Heart left ventricle (tissue), 16 donors: ENCODE measurements at regions not wholly inside any gene's neighbourhood (a gene's known extent, or its start where the extent isn't known, plus 50 kb on each side); places are given as distances from the start of the nearest gene placed in this dataset.

Experiments used
- ATAC-seq, 4 donors: fragments of 200-7000 bp; cut with Tn5 transposase; one replicate each; pipeline ENCODE4 v1.9.1; 2020 to 2022; ENCODE audit warnings: moderate library complexity in 4 of 4, mild to moderate bottlenecking in 3 of 4, moderate number of reproducible peaks in 1 of 4
- DNase-seq, 5 donors: peaks; one replicate each; pipeline ENCODE4 v3.0.0-alpha.2; 2020
- H3K27ac ChIP-seq, 12 donors: fragments of 200-600 bp; sonication (generic) in 4 of 12; one replicate each; pipeline versions ENCODE4 v1.5.0 to v1.8.0; 2016 to 2022; ENCODE audit warnings: mild to moderate bottlenecking in 2 of 12
- H3K27me3 ChIP-seq, 9 donors: fragments of 200-600 bp; sonication (generic) in 2 of 9; one replicate each; pipeline versions ENCODE4 v1.5.1 to v1.8.0; 2016 to 2022; ENCODE audit warnings: mild to moderate bottlenecking in 3 of 9
- H3K36me3 ChIP-seq, 9 donors: fragments of 200-600 bp; sonication (generic) in 2 of 9; one replicate each; pipeline versions ENCODE4 v1.5.0 to v1.8.0; 2018 to 2022; ENCODE audit warnings: mild to moderate bottlenecking in 2 of 9
- H3K4me1 ChIP-seq, 12 donors: fragments of 200-600 bp; sonication (generic) in 4 of 12; one replicate each; pipeline versions ENCODE4 v1.5.0 to v1.8.0; 2016 to 2022; ENCODE audit warnings: mild to moderate bottlenecking in 3 of 12
- H3K4me3 ChIP-seq, 12 donors: fragments of 200-600 bp; sonication (generic) in 4 of 12; one replicate each; pipeline versions ENCODE4 v1.5.0 to v1.8.0; 2017 to 2022; ENCODE audit warnings: mild to moderate bottlenecking in 9 of 12, moderate library complexity in 4 of 12
- H3K9me3 ChIP-seq, 12 donors: fragments of 200-600 bp; sonication (generic) in 4 of 12; one replicate each; pipeline versions ENCODE4 v1.5.0 to v1.8.0; 2016 to 2022; ENCODE audit warnings: mild to moderate bottlenecking in 1 of 12
- POLR2A ChIP-seq, 2 donors: fragments of 450-650 bp; IDR thresholded peaks; one replicate each; pipeline ENCODE4 v1.6.1; 2017; ENCODE audit warnings: antibody characterized with exemption in 2 of 2, mild to moderate bottlenecking in 2 of 2, moderate library complexity in 2 of 2
- WGBS, 4 donors: extraction: QIAGEN DNeasy Blood & Tissue Kit in 2 of 4; methylation state at CpG; one replicate each; pipeline versions ENCODE4 v1.1.5 to v1.1.7; 2013 to 2018; 5-methylcytosine and 5-hydroxymethylcytosine counted together
- intact Hi-C, 10 donors: fragments of 100-400 bp; cut with DNase I; formaldehyde crosslinking; loops; one replicate each; pipeline versions ENCODE4 v1.11.1 to v1.14.2; 2022
- TF ChIP-seq, protein P1 (sequence below), 12 donors: fragments of 200-600 bp; sonication (generic) in 4 of 12; IDR thresholded peaks; one replicate each; pipeline versions ENCODE4 v1.5.0 to v1.8.0; 2018 to 2022; ENCODE audit warnings: antibody characterized with exemption in 12 of 12, mild to moderate bottlenecking in 5 of 12
- donor health status: ischemic (EF 13 %, LVEDD 7.1; RV severe dilation, severe dysfunction).
- donor health status: healthy with polysubstance abuse.
- donor health status: DM: no; HTN: yes; CAD: no.
- donor health status: DM: no; HTN: no; CAD: no.
- donor health status: ischemic (EF 25% LVEDD 6.9; RV normal size, moderate dysfunction).
- donor health status: ischemic (EF 25% LVEDD 5.7; RV mildly dilated, moderate dysfunction).
- donor health status: healthy.
- donor health status: DM: yes; HTN: yes; CAD: no.
- donor health status: ischemic (EF 35%, LVEDD 5.7; RV mildly dilated, moderate dysfunction).
- donor health status: nonischemic (EF 11% LVEDD 7.7; RV severe dilation, severe dysfunction).
- donor health status: DM: yes; HTN: yes; CAD: no.
- donor health status: PGD.
- donor health status: ischemic (EF 29% LVEDD 5.4; RV normal size, mild dysfunction).
- donor health status: nonischemic (EF 23%, LVEDD 6.1; RV moderate dilation, normal function).

DNA sequence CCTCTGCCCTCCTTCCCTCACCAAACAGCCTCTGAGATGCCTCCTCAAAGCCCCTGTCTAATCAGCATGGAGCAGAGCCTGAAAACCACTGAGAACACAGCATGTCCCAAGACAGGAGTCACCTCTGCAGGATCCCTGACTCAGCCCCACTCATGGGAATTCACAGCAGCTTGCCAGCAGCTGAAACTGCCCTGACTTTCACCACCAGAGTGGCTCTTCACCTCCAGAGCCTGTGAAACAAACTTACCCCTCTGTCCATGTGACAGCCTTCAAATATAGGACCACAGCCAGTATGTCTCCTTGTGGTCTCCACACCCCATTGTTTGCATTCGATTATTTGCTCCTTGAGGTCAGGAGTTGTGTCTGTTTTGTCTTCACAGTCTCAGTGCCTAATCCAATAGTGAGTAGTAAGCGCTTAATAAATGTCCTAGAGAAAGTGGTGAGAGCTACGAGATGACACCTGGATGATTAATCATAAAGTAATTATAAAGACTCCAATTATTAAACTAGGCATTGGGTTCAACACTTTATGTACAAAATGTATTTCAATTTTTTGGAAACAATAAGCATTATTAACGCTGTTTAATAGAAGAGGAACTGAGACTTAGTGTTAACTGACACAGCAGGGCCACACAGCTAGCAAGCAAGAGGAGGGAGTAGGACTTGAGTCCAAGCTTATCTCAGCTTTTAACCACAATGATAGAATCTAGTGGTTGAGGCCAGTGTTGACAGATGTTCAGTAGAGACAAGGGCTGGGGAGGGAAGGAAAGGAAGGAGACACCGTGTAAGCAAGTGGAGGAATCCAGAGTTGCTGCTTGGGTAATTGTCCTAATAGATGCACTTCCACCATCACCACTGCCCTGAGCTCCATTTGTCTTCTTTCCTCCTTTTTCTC lies 358.7 kb upstream of the TNP1 start:
- peaks cover 0 to 53% (median 7%) of the 10 kb centered on the region in 12 donors for H3K4me1 ChIP-seq
- H3K36me3 ChIP-seq, result no peaks in the 10 kb centered on the region
- peak; percentile 49 to 78 (median 68) for ATAC-seq
- peak overlapping the region in 1 of 12 donors; percentile 33 for H3K27ac ChIP-seq
- intact Hi-C loops, result no loop called here
- DNase-seq, result peak in 2 of 5 donors; percentile 32 to 33
- H3K9me3 ChIP-seq, result no peaks in the 10 kb centered on the region
- H3K27me3 ChIP-seq, result peaks cover 0 to 30% (median 0%) of the 10 kb centered on the region in 9 donors
- H3K4me3 ChIP-seq, result no peak overlapping the region
- TF ChIP-seq, protein P1, sequence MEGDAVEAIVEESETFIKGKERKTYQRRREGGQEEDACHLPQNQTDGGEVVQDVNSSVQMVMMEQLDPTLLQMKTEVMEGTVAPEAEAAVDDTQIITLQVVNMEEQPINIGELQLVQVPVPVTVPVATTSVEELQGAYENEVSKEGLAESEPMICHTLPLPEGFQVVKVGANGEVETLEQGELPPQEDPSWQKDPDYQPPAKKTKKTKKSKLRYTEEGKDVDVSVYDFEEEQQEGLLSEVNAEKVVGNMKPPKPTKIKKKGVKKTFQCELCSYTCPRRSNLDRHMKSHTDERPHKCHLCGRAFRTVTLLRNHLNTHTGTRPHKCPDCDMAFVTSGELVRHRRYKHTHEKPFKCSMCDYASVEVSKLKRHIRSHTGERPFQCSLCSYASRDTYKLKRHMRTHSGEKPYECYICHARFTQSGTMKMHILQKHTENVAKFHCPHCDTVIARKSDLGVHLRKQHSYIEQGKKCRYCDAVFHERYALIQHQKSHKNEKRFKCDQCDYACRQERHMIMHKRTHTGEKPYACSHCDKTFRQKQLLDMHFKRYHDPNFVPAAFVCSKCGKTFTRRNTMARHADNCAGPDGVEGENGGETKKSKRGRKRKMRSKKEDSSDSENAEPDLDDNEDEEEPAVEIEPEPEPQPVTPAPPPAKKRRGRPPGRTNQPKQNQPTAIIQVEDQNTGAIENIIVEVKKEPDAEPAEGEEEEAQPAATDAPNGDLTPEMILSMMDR (IDR thresholded peaks at IDR 0.05), result no peak
- 81 to 87% (median 86%) methylated on average over 5 of the region's 5 CpGs for WGBS, 4 donors

DNA sequence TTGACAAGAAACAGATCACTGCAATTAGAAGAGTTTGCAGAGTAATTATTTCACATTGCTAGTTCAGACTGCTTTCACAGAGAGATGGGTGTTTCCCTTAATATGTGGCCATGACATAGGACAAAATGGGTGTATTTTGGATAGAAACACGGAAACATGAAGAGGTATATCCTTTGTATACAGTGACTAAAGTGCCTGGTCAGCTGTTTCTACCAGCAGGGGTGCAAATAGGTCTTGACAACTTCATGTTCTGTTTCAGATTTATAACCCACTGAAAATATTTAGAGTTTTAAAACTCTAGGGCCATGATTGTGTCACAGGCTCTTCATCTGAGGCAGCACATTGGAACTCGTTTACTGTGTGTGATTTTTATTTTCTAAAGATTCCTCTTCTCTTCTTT lies 357.1 kb upstream of the TNP1 start:
- no peak overlapping the region for H3K4me3 ChIP-seq
- ATAC-seq, result no peak
- H3K36me3 ChIP-seq, result no peaks in the 10 kb centered on the region
- peaks cover 0 to 38% (median 7%) of the 10 kb centered on the region in 12 donors for H3K4me1 ChIP-seq
- peaks cover 0 to 28% (median 0%) of the 10 kb centered on the region in 9 donors for H3K27me3 ChIP-seq
- 91 to 98% (median 96%) methylated on average over 2 of the region's 2 CpGs for WGBS, 4 donors
- no peak overlapping the region for H3K27ac ChIP-seq
- no peak for DNase-seq
- intact Hi-C loops, result no loop called here
- H3K9me3 ChIP-seq, result no peaks in the 10 kb centered on the region
- TF ChIP-seq, protein P1 (IDR thresholded peaks at IDR 0.05), result no peak
- no peak for TF ChIP-seq POLR2A (IDR thresholded peaks at IDR 0.05)

DNA sequence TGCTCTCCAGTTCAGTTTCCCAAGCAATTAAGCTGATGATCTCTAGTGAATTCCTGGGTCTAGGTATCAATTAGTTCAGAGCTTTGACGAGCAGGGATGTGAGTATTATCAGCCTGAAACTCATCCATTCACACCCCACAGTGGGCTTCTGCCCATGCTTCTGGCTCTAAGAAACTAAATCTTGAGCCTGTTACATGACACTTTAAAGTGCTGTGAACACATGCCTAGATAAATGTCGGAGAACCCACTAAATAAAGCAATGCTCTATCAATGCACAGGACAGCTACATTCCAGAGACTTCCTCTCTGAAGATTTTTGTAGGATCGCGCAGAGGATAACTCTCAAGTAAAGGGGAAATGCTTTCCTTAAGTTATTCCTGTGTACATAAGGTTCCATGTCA lies 356.5 kb upstream of the TNP1 start:
- ATAC-seq, result no peak

DNA sequence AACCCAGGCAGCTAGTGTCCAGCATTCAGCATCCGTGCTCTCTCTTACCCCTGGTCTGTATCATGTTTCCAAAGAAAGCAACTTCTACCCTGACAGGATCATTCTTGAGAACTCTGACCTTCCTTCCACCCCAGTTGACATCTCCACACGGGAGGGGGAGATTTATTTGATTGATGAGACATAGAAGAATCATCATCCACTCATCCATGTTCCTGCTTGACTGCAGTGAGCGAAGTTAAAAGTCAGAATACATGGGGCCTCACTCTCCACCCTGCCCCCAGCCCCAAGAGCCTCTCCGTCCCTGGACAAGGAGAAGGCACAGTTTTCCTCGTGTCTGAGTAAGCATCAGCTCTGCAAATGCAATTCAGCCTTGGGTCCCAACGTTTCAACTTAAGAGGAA lies 356.0 kb upstream of the TNP1 start:
- 70 to 82% (median 78%) methylated on average over 6 of the region's 6 CpGs for WGBS, 4 donors
- no peak overlapping the region for H3K27ac ChIP-seq
- H3K9me3 ChIP-seq, result no peaks in the 10 kb centered on the region
- H3K27me3 ChIP-seq, result peaks cover 0 to 28% (median 0%) of the 10 kb centered on the region in 9 donors
- intact Hi-C loops, result no loop called here
- no peak for TF ChIP-seq POLR2A (IDR thresholded peaks at IDR 0.05)
- TF ChIP-seq, protein P1 (IDR thresholded peaks at IDR 0.05), result no peak
- no peaks in the 10 kb centered on the region for H3K36me3 ChIP-seq
- DNase-seq (no peak), ATAC-seq (no peak)
- H3K4me1 ChIP-seq, result peaks cover 0 to 30% (median 7%) of the 10 kb centered on the region in 12 donors
- no peak overlapping the region for H3K4me3 ChIP-seq

More for the DNA sequence above, 356.5 kb upstream of the TNP1 start:
- intact Hi-C loops, result no loop called here
- H3K9me3 ChIP-seq, result no peaks in the 10 kb centered on the region
- DNase-seq, result no peak
- H3K27me3 ChIP-seq, result peaks cover 0 to 28% (median 0%) of the 10 kb centered on the region in 9 donors
- H3K4me3 ChIP-seq, result no peak overlapping the region
- H3K27ac ChIP-seq, result no peak overlapping the region
- WGBS, 4 donors, result 54 to 69% (median 64%) methylated on average over 4 of the region's 4 CpGs
- H3K36me3 ChIP-seq, result no peaks in the 10 kb centered on the region
- H3K4me1 ChIP-seq, result peaks cover 0 to 34% (median 7%) of the 10 kb centered on the region in 12 donors
- TF ChIP-seq POLR2A (IDR thresholded peaks at IDR 0.05), result no peak
- TF ChIP-seq, protein P1 (IDR thresholded peaks at IDR 0.05), result no peak
